Neural progenitor cell (in vitro differentiated cells): ENCODE measurements at regions not wholly inside any gene's neighbourhood (a gene's known extent, or its start where the extent isn't known, plus 50 kb on each side); places are given as distances from the start of the nearest gene placed in this dataset.

Experiments
- DNase-seq: peaks from one replicate; pipeline ENCODE4 v3.0.0-alpha.2; 2016; ENCODE audit warnings: low spot score
- H2AFZ ChIP-seq: fragments of 200-600 bp; sonication (generic); replicated peaks from 2 replicates; pipeline ENCODE4 v1.6.1; 2016; ENCODE audit warnings: antibody characterized with exemption
- H3F3A ChIP-seq: fragments of 200-600 bp; sonication (generic); 2 replicates; pipeline ENCODE4 v1.6.1; 2016; ENCODE audit warnings: antibody characterized with exemption, low read depth
- H3K27ac ChIP-seq: fragments of 200-600 bp; sonication (generic); 2 replicates; pipeline ENCODE4 v1.5.1; 2016; ENCODE audit warnings: mild to moderate bottlenecking
- H3K27me3 ChIP-seq: fragments of 200-600 bp; sonication (generic); 2 replicates; pipeline ENCODE4 v1.6.1; 2016; ENCODE audit warnings: mild to moderate bottlenecking, moderate library complexity
- H3K36me3 ChIP-seq: fragments of 200-600 bp; sonication (generic); 2 replicates; pipeline ENCODE4 v1.5.1; 2016
- H3K4me1 ChIP-seq: fragments of 200-600 bp; sonication (generic); 2 replicates; pipeline ENCODE4 v1.6.1; 2016; ENCODE audit warnings: mixed run types
- H3K4me2 ChIP-seq: fragments of 200-600 bp; sonication (generic); 2 replicates; pipeline ENCODE4 v1.6.1; 2016
- H3K4me3 ChIP-seq: fragments of 200-600 bp; sonication (generic); 2 replicates; pipeline ENCODE4 v1.5.1; 2016
- H3K79me2 ChIP-seq: fragments of 200-600 bp; sonication (generic); 2 replicates; pipeline ENCODE4 v1.6.1; 2016; ENCODE audit warnings: low read depth
- H3K9ac ChIP-seq: fragments of 200-600 bp; sonication (generic); 2 replicates; pipeline ENCODE4 v1.6.1; 2016
- H3K9me3 ChIP-seq: fragments of 200-600 bp; sonication (generic); 2 replicates; pipeline ENCODE4 v1.5.1; 2016; ENCODE audit warnings: low read depth
- H4K20me1 ChIP-seq: fragments of 200-600 bp; sonication (generic); 2 replicates; pipeline ENCODE4 v1.6.1; 2016; ENCODE audit warnings: low read depth
- H3K27ac Mint-ChIP-seq: 3 replicates; pipeline ENCODE4 v1.8.0; 2021; ENCODE audit warnings: mixed read lengths
- H3K27me3 Mint-ChIP-seq: 2 replicates; pipeline ENCODE4 v1.8.0; 2022; ENCODE audit warnings: low read depth, mild to moderate bottlenecking, inconsistent platforms, moderate library complexity, mixed read lengths; ENCODE audit not compliant: insufficient read depth
- H3K36me3 Mint-ChIP-seq: 3 replicates; pipeline ENCODE4 v1.8.0; 2021; ENCODE audit warnings: mixed read lengths
- H3K4me1 Mint-ChIP-seq: 3 replicates; pipeline ENCODE4 v1.8.0; 2021; ENCODE audit warnings: mixed read lengths
- H3K4me3 Mint-ChIP-seq: 3 replicates; pipeline ENCODE4 v1.8.0; 2021; ENCODE audit warnings: mild to moderate bottlenecking, moderate library complexity, mixed read lengths
- H3K9me3 Mint-ChIP-seq: 3 replicates; pipeline ENCODE4 v1.8.0; 2020; ENCODE audit warnings: mixed read lengths
- EZH2 ChIP-seq: fragments of 200-600 bp; sonication (generic); IDR thresholded peaks from 2 replicates; pipeline ENCODE4 v1.6.1; 2017; ENCODE audit warnings: antibody characterized with exemption, mild to moderate bottlenecking, moderate library complexity
- EZH2phosphoT487 ChIP-seq: fragments of 200-600 bp; sonication (generic); IDR thresholded peaks from 2 replicates; pipeline ENCODE4 v1.6.1; 2017; ENCODE audit warnings: antibody characterized with exemption
- TF ChIP-seq, protein P1 (sequence below): fragments of 200-600 bp; sonication (generic); IDR thresholded peaks from 2 replicates; pipeline ENCODE4 v1.5.1; 2017; ENCODE audit warnings: antibody characterized with exemption, mild to moderate bottlenecking

DNA sequence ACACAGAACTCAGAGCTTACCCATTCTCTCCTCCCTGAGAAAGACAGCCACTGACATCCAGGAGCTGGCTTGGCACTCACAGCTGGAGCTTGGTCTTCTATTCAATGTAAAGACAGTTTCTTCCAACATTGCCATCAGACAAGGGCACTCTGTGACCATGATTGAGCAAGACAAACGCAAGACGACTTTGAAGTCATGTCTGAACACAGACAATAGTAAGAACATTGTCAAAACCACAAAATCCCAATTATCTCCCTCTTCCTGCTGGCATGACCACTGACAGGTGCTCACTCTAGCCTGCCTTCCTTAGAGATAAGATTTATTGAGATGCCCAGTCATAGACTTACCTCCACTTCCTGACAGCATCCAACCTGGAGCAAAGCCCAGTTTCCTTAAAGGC is 328.0 kb downstream of the MSX2 start:
- H3K27ac Mint-ChIP-seq: no peak overlapping the region
- H3K27me3 ChIP-seq: no peaks in the 10 kb centered on the region
- H3F3A ChIP-seq: no peaks in the 10 kb centered on the region
- H3K9me3 ChIP-seq: no peaks in the 10 kb centered on the region
- no peak overlapping the region for H2AFZ ChIP-seq
- no peaks in the 10 kb centered on the region for H3K4me1 Mint-ChIP-seq
- H3K36me3 Mint-ChIP-seq: no peaks in the 10 kb centered on the region
- no peaks in the 10 kb centered on the region for H3K9me3 Mint-ChIP-seq
- peaks cover 3% of the 10 kb centered on the region for H3K27me3 Mint-ChIP-seq
- no peak overlapping the region for H3K4me2 ChIP-seq
- no peak overlapping the region for H3K9ac ChIP-seq
- H4K20me1 ChIP-seq: no peaks in the 10 kb centered on the region
- DNase-seq: no peak
- H3K4me3 ChIP-seq: no peak overlapping the region
- no peak overlapping the region for H3K4me3 Mint-ChIP-seq
- H3K79me2 ChIP-seq: no peaks in the 10 kb centered on the region
- no peak overlapping the region for H3K27ac ChIP-seq
- no peaks in the 10 kb centered on the region for H3K4me1 ChIP-seq
- no peaks in the 10 kb centered on the region for H3K36me3 ChIP-seq
- TF ChIP-seq EZH2 (no peak), EZH2phosphoT487 (no peak)
- TF ChIP-seq, protein P1, sequence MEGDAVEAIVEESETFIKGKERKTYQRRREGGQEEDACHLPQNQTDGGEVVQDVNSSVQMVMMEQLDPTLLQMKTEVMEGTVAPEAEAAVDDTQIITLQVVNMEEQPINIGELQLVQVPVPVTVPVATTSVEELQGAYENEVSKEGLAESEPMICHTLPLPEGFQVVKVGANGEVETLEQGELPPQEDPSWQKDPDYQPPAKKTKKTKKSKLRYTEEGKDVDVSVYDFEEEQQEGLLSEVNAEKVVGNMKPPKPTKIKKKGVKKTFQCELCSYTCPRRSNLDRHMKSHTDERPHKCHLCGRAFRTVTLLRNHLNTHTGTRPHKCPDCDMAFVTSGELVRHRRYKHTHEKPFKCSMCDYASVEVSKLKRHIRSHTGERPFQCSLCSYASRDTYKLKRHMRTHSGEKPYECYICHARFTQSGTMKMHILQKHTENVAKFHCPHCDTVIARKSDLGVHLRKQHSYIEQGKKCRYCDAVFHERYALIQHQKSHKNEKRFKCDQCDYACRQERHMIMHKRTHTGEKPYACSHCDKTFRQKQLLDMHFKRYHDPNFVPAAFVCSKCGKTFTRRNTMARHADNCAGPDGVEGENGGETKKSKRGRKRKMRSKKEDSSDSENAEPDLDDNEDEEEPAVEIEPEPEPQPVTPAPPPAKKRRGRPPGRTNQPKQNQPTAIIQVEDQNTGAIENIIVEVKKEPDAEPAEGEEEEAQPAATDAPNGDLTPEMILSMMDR: no peak

DNA sequence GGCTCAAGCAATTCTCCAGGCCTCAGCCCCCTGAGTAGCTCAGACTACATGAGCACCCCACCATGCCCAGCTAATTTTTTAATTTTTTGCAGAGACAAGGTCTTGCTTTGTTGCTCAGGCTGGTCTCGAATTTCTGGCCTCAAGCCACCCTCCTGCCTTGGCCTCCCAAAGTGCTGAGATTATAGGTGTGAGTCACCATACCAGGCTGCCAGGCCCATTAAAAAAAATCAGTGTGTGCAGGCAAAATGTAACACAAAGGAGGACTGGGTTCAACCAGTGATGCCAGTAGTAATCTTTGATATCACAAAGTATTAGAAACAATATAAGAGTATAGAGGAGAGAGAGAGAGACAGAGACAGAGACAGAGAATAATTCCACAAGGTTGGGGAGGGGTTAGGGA is 322.7 kb downstream of the MSX2 start:
- TF ChIP-seq EZH2: no peak
- TF ChIP-seq, protein P1: no peak
- no peak for TF ChIP-seq EZH2phosphoT487
- H3K4me1 Mint-ChIP-seq: no peaks in the 10 kb centered on the region
- H3K27me3 ChIP-seq: no peaks in the 10 kb centered on the region

DNA sequence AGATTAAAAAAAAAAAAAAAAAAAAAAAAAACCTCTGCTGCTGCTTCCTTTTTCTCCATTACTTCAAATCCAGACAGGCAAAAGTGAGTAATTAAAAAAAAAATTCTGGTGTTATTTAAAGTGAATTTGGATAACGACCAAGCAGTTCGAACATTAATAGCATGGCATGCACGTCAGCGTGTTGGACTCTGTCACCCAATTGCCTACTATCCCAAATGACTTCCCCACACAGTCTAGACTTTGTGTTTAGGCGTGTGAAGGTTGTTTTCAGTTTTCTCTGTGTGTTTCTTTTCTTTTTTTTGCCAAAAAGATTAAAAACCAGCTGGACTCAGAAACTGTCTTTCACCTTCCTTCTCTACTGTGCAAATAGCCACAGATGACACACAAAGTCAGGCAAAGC is 321.4 kb downstream of the MSX2 start:
- Histone ChIP-seq H3K9ac (no peak overlapping the region), H3K27me3 (no peaks in the 10 kb centered on the region), H3F3A (no peaks in the 10 kb centered on the region), H3K4me3 (no peak overlapping the region), H3K36me3 (no peaks in the 10 kb centered on the region), H3K4me2 (no peak overlapping the region), H4K20me1 (no peaks in the 10 kb centered on the region), H2AFZ (no peak overlapping the region), H3K9me3 (no peaks in the 10 kb centered on the region), H3K27ac (no peak overlapping the region), H3K79me2 (no peaks in the 10 kb centered on the region), H3K4me1 (no peaks in the 10 kb centered on the region)
- no peaks in the 10 kb centered on the region for H3K4me1 Mint-ChIP-seq
- no peak for DNase-seq
- H3K27me3 Mint-ChIP-seq: peaks cover 2% of the 10 kb centered on the region
- H3K27ac Mint-ChIP-seq: no peak overlapping the region
- no peaks in the 10 kb centered on the region for H3K9me3 Mint-ChIP-seq
- H3K4me3 Mint-ChIP-seq: no peak overlapping the region
- TF ChIP-seq, protein P1: no peak
- TF ChIP-seq EZH2phosphoT487 (no peak), EZH2 (no peak)
- H3K36me3 Mint-ChIP-seq: no peaks in the 10 kb centered on the region

More for the DNA sequence above, 322.7 kb downstream of the MSX2 start:
- no peaks in the 10 kb centered on the region for H3K79me2 ChIP-seq
- DNase-seq: no peak
- H4K20me1 ChIP-seq: no peaks in the 10 kb centered on the region
- no peak overlapping the region for H3K4me2 ChIP-seq
- H3K9ac ChIP-seq: no peak overlapping the region
- H3K27me3 Mint-ChIP-seq: peaks cover 3% of the 10 kb centered on the region
- H3F3A ChIP-seq: no peaks in the 10 kb centered on the region
- no peaks in the 10 kb centered on the region for H3K36me3 Mint-ChIP-seq
- no peak overlapping the region for H2AFZ ChIP-seq
- no peaks in the 10 kb centered on the region for H3K9me3 ChIP-seq
- H3K36me3 ChIP-seq: no peaks in the 10 kb centered on the region
- no peak overlapping the region for H3K4me3 Mint-ChIP-seq
- no peak overlapping the region for H3K4me3 ChIP-seq
- H3K9me3 Mint-ChIP-seq: no peaks in the 10 kb centered on the region
- H3K4me1 ChIP-seq: no peaks in the 10 kb centered on the region
- no peak overlapping the region for H3K27ac ChIP-seq
- no peak overlapping the region for H3K27ac Mint-ChIP-seq

DNA sequence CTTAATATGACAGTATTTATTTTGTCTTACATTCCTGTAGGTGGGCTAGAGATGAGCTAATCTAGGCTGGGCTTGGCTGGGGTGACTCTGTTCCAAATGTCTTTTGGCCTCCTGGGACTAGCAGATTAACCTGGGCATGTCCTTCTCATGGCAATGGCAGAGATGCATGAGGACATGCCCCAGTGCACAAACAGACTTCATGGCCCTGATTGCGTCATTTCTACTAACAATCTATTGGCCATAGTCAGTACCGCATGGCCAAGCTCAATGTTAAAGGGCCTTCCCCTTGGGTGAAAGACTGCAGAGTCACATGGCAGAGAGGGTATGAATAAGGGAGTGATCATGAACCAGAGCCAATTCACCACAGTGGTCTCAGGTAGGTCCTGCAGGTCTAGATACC is 313.4 kb downstream of the MSX2 start:
- no peak overlapping the region for H3K27ac Mint-ChIP-seq
- no peaks in the 10 kb centered on the region for H3K4me1 ChIP-seq
- no peak overlapping the region for H2AFZ ChIP-seq
- DNase-seq: no peak
- no peaks in the 10 kb centered on the region for H3K79me2 ChIP-seq
- no peaks in the 10 kb centered on the region for H4K20me1 ChIP-seq
- no peaks in the 10 kb centered on the region for H3K36me3 Mint-ChIP-seq
- H3K27ac ChIP-seq: no peak overlapping the region
- no peaks in the 10 kb centered on the region for H3K36me3 ChIP-seq
- no peaks in the 10 kb centered on the region for H3K27me3 Mint-ChIP-seq
- H3K27me3 ChIP-seq: no peaks in the 10 kb centered on the region
- H3F3A ChIP-seq: no peaks in the 10 kb centered on the region
- no peak overlapping the region for H3K9ac ChIP-seq
- no peak overlapping the region for H3K4me3 ChIP-seq
- TF ChIP-seq EZH2phosphoT487: no peak
- TF ChIP-seq, protein P1: no peak
- no peak for TF ChIP-seq EZH2
- no peak overlapping the region for H3K4me2 ChIP-seq
- H3K4me3 Mint-ChIP-seq: no peak overlapping the region
- no peaks in the 10 kb centered on the region for H3K9me3 ChIP-seq
- no peaks in the 10 kb centered on the region for H3K9me3 Mint-ChIP-seq
- H3K4me1 Mint-ChIP-seq: no peaks in the 10 kb centered on the region
